ENCODE measurements at regions not wholly inside any gene's neighbourhood (a gene's known extent, or its start where the extent isn't known, plus 50 kb on each side); places are given as distances from the start of the nearest gene placed in this dataset.

DNA sequence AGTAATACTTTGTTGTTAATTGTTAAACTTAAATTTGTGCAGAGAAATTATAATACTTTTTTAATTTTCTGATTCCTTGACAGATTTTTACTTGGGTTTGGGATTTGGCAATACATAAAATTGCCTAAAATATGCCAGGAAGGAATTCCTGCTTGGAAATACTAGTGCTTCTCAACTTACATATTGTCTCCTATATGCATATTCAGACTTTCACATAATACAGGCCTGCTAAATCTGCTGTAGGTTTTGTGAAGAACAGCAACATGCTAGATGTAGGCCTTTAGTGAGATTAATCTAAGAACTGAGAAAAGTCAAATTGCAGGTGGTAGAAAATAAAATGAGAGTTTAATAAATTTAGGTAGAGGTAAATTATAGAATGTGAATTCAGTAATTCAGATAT lies 468.5 kb upstream of the MIS18BP1 start:
- Histone ChIP-seq H3K4me3 (replicated peaks in 1 of 3; ENCODE audit: low read depth in 2 of 3, low read length in 3 of 3) (no peak overlapping the region), H3K27me3 (ENCODE audit: control insufficient read depth in 2 of 2, insufficient read depth in 2 of 2, low read length in 2 of 2) (no peaks in the 10 kb centered on the region), H4K20me1 (ENCODE audit: insufficient read depth, low read length) (no peaks in the 10 kb centered on the region), H3K79me2 (ENCODE audit: insufficient read depth, low read length) (no peaks in the 10 kb centered on the region), H3K27ac (ENCODE audit: low read depth in 1 of 2, low read length in 2 of 2) (no peak overlapping the region), H3K36me3 (replicated peaks in 1 of 2; ENCODE audit: control insufficient read depth in 1 of 2, insufficient read depth in 2 of 2, low read length in 2 of 2) (no peaks in the 10 kb centered on the region), H3K4me2 (replicated peaks; ENCODE audit: extremely low read depth, low read length, poor library complexity, severe bottlenecking) (no peak overlapping the region), H3K9me3 (replicated peaks in 1 of 2; ENCODE audit: control insufficient read depth in 1 of 2, insufficient read depth in 1 of 2, low read length in 2 of 2) (peaks cover 5 to 12% of the 10 kb centered on the region in 2 donors), H3K9ac (ENCODE audit: insufficient read depth, low read length, poor library complexity, severe bottlenecking) (no peak overlapping the region), H3K4me1 (ENCODE audit: control insufficient read depth in 1 of 2, insufficient read depth in 2 of 2, low read length in 2 of 2) (no peaks in the 10 kb centered on the region), H2AFZ (ENCODE audit: insufficient read depth, low read depth, low read length, poor library complexity, severe bottlenecking) (no peak overlapping the region)
- Mint-ChIP-seq H3K4me1 (no peaks in the 10 kb centered on the region), H3K27ac (no peak overlapping the region), H3K27me3 (ENCODE audit: low read depth in 3 of 3) (peaks cover 0 to 2% (median 1%) of the 10 kb centered on the region in 3 donors), H3K36me3 (no peaks in the 10 kb centered on the region), H3K4me3 (no peak overlapping the region), H3K9me3 (peaks cover 0 to 11% (median 5%) of the 10 kb centered on the region in 7 donors)
- no peak for DNase-seq
- intact Hi-C loops (cut with micrococcal nuclease): no loop called here
- TF ChIP-seq, protein P1, sequence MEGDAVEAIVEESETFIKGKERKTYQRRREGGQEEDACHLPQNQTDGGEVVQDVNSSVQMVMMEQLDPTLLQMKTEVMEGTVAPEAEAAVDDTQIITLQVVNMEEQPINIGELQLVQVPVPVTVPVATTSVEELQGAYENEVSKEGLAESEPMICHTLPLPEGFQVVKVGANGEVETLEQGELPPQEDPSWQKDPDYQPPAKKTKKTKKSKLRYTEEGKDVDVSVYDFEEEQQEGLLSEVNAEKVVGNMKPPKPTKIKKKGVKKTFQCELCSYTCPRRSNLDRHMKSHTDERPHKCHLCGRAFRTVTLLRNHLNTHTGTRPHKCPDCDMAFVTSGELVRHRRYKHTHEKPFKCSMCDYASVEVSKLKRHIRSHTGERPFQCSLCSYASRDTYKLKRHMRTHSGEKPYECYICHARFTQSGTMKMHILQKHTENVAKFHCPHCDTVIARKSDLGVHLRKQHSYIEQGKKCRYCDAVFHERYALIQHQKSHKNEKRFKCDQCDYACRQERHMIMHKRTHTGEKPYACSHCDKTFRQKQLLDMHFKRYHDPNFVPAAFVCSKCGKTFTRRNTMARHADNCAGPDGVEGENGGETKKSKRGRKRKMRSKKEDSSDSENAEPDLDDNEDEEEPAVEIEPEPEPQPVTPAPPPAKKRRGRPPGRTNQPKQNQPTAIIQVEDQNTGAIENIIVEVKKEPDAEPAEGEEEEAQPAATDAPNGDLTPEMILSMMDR (IDR thresholded peaks at IDR 0.05): no peak

DNA sequence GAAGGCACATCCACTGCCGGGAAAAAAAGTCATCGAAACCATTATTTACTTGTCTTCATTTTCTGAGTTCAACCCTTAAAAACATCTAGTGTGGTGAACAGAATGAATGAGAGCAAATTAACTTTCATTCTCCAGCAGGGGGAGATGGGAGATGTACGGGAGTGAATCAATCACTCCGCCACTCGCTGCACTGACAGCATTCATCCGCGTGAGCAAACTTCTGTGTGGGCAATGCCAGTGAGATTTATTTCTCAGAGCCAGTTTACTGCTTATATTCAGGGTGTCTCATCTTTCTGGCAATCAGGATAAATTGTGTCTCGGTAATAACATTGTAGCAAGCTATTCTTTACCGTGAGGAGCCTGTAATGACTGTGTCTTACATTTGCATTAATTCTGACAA lies 463.6 kb upstream of the MIS18BP1 start:
- WGBS (ENCODE audit: insufficient coverage): 82% methylated on average over 6 of the region's 9 CpGs
- peaks cover 0 to 8% of the 10 kb centered on the region in 2 donors for H3K9me3 ChIP-seq (replicated peaks in 1 of 2; ENCODE audit: control insufficient read depth in 1 of 2, insufficient read depth in 1 of 2, low read length in 2 of 2)
- no peaks in the 10 kb centered on the region for H3K36me3 ChIP-seq (replicated peaks in 1 of 2; ENCODE audit: control insufficient read depth in 1 of 2, insufficient read depth in 2 of 2, low read length in 2 of 2)
- H3K27me3 ChIP-seq (ENCODE audit: control insufficient read depth in 2 of 2, insufficient read depth in 2 of 2, low read length in 2 of 2): no peaks in the 10 kb centered on the region
- Mint-ChIP-seq H3K4me1 (no peaks in the 10 kb centered on the region), H3K36me3 (no peaks in the 10 kb centered on the region), H3K9me3 (peaks cover 0 to 20% (median 8%) of the 10 kb centered on the region in 7 donors), H3K27me3 (ENCODE audit: low read depth in 3 of 3) (peaks cover 0 to 2% (median 1%) of the 10 kb centered on the region in 3 donors), H3K4me3 (no peak overlapping the region), H3K27ac (no peak overlapping the region)
- H3K4me1 ChIP-seq (ENCODE audit: control insufficient read depth in 1 of 2, insufficient read depth in 2 of 2, low read length in 2 of 2): no peaks in the 10 kb centered on the region
- TF ChIP-seq, protein P1 (IDR thresholded peaks at IDR 0.05): no peak
- intact Hi-C loops (cut with micrococcal nuclease): no loop called here
- no peak for DNase-seq
- H3K9ac ChIP-seq (ENCODE audit: insufficient read depth, low read length, poor library complexity, severe bottlenecking): no peak overlapping the region
- no peak overlapping the region for H3K27ac ChIP-seq (ENCODE audit: low read depth in 1 of 2, low read length in 2 of 2)
- H3K4me2 ChIP-seq (replicated peaks; ENCODE audit: extremely low read depth, low read length, poor library complexity, severe bottlenecking): no peak overlapping the region
- no peak overlapping the region for H2AFZ ChIP-seq (ENCODE audit: insufficient read depth, low read depth, low read length, poor library complexity, severe bottlenecking)
- no peaks in the 10 kb centered on the region for H3K79me2 ChIP-seq (ENCODE audit: insufficient read depth, low read length)
- H4K20me1 ChIP-seq (ENCODE audit: insufficient read depth, low read length): no peaks in the 10 kb centered on the region
- H3K4me3 ChIP-seq (replicated peaks in 1 of 3; ENCODE audit: low read depth in 2 of 3, low read length in 3 of 3): no peak overlapping the region

Measured in CD14-positive monocyte (primary cell).